ENCODE measurements at regions not wholly inside any gene's neighbourhood (a gene's known extent, or its start where the extent isn't known, plus 50 kb on each side); places are given as distances from the start of the nearest gene placed in this dataset.

- TF ChIP-seq POLR2A (IDR thresholded peaks at IDR 0.05; ENCODE audit: low read length), result no peak
- TF ChIP-seq GATA1 (IDR thresholded peaks at IDR 0.05; ENCODE audit: low read depth, low read length), result no peak
Measured at GRCh38 chr2:57894381-57894780, 152.2 kb upstream of the VRK2 start.

Data from erythroblast (primary cell).